Liver (tissue), 3 donors: ENCODE measurements at regions not wholly inside any gene's neighbourhood (a gene's known extent, or its start where the extent isn't known, plus 50 kb on each side); places are given as distances from the start of the nearest gene placed in this dataset.

Experiments
- CTCF ChIP-seq: fragments of 150-350 bp; IDR thresholded peaks from 2 replicates; pipeline ENCODE4 v1.5.1; 2017; ENCODE audit warnings: improper control_type of control experiment, low read depth, low read length; ENCODE audit not compliant: missing input control
- JUND ChIP-seq, 2 donors: IDR thresholded peaks; 2 replicates each; pipeline ENCODE4 v1.6.1; 2016; ENCODE audit warnings: antibody characterized with exemption in 2 of 2
- MAX ChIP-seq: IDR thresholded peaks from 2 replicates; pipeline ENCODE4 v1.6.1; 2016; ENCODE audit warnings: antibody characterized with exemption
- RAD21 ChIP-seq, 2 donors: IDR thresholded peaks; 2 replicates each; pipeline ENCODE4 v1.6.1; 2016; ENCODE audit warnings: antibody characterized with exemption in 2 of 2, mild to moderate bottlenecking in 2 of 2
- REST ChIP-seq: IDR thresholded peaks from 2 replicates; pipeline ENCODE4 v1.6.1; 2016; ENCODE audit warnings: antibody characterized with exemption, mild to moderate bottlenecking
- TAF1 ChIP-seq: conservative IDR thresholded peaks from 2 replicates; pipeline ENCODE4 v1.6.1; 2016; ENCODE audit warnings: antibody characterized with exemption, mild to moderate bottlenecking
- YY1 ChIP-seq: IDR thresholded peaks from 2 replicates; pipeline ENCODE4 v1.6.1; 2016; ENCODE audit warnings: antibody characterized with exemption, mild to moderate bottlenecking
- donor health status: healthy.
- donor health status: healthy.

DNA sequence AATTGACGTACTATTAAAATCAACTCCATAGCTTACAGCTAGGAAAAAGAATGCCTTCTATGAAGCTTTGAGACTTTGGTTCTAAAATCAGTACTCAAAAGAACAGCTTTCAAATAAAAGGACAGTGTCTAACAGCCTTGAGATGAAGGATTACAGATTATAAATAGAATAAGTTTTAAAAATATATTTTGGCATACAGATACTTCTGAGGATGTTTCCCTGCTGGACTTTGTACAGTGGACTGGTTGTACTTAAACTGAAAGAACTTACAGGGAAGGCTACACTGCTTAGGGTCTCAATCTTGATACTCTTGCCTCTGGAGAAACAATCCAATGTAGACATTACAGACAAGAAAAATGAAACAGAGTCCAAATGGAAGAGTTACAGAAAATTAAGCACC, 452.7 kb downstream of the CETN3 start:
- TF ChIP-seq CTCF = no peak
- no peak for TF ChIP-seq JUND (IDR thresholded peaks at IDR 0.05)
- no peak for TF ChIP-seq REST
- no peak for TF ChIP-seq TAF1
- no peak for TF ChIP-seq YY1
- TF ChIP-seq RAD21 (IDR thresholded peaks at IDR 0.05) = no peak
- no peak for TF ChIP-seq MAX
